Testis (tissue), 2 donors: ENCODE measurements at regions not wholly inside any gene's neighbourhood (a gene's known extent, or its start where the extent isn't known, plus 50 kb on each side); places are given as distances from the start of the nearest gene placed in this dataset.

Experiments used
- CTCF ChIP-seq, 3 experiments: fragments of 450-650 bp in 2 of 3; fragments of 200-600 bp in 1 of 3; sonication (generic) in 1 of 3; IDR thresholded peaks; one replicate each; pipeline ENCODE4 v1.5.1; 2016 to 2019; ENCODE audit warnings: antibody characterized with exemption in 3 of 3, mild to moderate bottlenecking in 2 of 3, moderate library complexity in 1 of 3
- POLR2A ChIP-seq: fragments of 450-650 bp; IDR thresholded peaks from one replicate; pipeline ENCODE4 v1.6.1; 2017; ENCODE audit warnings: antibody characterized with exemption, mild to moderate bottlenecking, moderate library complexity

GRCh38 chr14:98579140-98579539, 692.9 kb downstream of the BCL11B start:
- TF ChIP-seq POLR2A (no peak), CTCF (IDR thresholded peaks at IDR 0.05) (no peak)
